ENCODE measurements at regions not wholly inside any gene's neighbourhood (a gene's known extent, or its start where the extent isn't known, plus 50 kb on each side); places are given as distances from the start of the nearest gene placed in this dataset.
"Not testable (repeated sequence)": the region's sequence is repeated elsewhere in the genome, so short reads cannot be mapped to it uniquely, and the experiment has no call there.

DNA sequence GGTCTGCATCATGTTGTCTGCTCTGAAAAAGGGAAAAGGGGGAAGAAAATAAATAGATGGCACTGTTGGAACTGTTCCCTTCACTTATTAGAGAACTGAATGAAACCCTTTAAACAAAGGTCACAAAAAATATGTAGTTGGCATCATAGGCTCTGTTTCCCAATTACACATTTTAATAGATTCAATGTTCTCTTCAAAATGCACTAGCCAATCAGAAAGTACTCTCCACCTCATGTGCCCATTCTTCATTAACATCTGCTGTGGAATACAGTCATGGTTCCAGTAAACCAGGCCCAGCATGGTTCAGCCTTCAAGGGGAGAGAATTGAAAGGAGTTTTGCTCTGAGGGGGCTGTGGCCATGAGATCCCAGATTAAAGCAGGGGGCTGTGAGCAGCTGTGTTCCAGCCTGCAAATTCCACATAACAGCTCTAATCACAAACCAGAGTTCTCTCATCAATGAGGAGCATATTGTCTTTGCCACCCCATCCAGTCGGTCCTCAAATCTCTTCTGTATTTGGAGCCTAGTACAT, 165.9 kb upstream of the CREB1 start:
- DNase-seq (ENCODE audit: low read depth): no peak

DNA sequence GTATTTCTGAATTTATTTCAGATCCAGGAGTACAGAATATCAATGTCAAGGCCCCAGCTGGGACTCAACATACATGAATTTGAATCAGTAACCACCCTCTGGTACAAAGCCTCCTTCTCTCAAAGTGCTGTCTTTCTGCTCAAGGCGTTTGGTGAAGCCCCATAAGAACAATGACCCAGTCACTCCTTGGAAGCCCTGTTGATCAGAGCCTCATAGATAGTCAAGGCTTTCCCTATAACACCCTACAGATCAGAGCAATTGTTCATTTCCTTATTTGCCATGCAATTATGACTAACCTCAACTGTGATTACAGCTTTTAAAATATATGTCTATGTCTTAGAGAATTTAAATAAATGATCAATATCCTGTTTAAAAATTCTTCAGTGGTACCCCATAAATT, 159.1 kb upstream of the CREB1 start:
- DNase-seq (ENCODE audit: low read depth): no peak

DNA sequence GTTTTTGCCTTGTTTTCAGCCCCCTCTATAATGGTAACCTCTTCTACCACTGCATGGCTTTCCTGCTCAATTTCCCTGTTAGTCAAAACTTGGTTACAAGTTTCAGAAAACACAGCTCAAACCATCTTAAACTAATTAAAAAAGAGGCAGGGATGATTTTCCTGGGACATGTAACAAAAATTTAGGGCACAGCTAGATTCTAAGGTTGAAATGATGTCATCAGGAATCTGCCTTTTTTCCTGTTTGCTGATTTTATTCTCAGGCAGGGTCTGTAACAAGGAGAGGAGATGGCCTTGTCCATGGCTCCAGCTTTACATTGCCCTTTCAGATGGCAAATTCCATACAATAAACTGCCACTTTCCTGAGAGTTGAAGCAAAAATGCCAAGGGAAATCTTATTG, 157.9 kb upstream of the CREB1 start:
- DNase-seq (ENCODE audit: low read depth): no peak

DNA sequence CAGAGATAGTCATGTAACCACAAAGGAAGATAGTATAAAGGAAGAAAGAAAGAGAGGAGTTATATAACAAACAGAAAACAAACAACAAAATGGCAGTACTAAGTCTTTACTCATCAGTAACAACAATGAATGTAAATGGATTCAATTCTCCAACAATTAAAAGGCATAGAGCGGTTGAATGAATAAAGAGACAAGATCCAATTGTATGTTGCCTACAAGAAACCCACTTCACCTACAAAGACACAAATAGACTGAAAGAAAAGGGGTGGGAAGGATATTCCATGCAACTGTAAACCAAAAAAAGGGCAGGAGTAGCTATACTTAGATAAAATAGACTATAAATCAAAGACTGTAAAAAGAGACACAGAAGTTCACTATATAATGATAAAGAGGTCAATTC, 157.3 kb upstream of the CREB1 start:
- DNase-seq (ENCODE audit: low read depth): no peak

DNA sequence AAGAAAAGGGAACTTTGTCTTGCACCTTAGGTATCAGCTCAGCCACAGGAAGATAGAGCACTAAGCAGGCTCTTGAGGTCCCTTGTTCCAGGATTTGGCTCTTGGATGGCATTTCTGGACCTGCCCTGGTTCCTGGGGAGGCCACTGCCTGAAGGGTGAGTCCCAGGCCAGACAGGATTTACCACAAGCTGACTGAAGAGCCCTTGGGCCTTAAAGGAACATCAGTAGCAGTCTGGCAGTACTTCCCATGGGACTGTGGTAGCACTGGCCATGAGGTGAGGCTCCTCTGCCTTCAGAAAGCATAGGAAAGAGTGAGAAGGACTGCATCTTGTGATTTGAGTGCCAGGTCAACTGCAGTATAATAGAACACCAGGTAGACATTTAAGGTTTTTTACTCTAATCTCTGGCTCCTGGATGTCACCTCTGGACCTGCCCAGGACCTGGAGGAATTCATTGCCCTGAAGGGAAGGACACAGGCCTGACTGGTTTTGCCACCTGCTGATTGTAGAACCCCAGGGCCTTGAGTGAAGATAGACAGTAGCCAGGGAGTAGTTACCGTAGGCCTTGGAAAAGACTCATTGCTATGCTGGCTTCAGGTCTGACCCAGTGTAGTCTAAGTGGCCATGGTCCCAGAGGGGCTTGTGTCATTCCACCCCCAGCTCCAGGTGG, 154.4 kb upstream of the CREB1 start:
- DNase-seq (ENCODE audit: low read depth): no peak

DNA sequence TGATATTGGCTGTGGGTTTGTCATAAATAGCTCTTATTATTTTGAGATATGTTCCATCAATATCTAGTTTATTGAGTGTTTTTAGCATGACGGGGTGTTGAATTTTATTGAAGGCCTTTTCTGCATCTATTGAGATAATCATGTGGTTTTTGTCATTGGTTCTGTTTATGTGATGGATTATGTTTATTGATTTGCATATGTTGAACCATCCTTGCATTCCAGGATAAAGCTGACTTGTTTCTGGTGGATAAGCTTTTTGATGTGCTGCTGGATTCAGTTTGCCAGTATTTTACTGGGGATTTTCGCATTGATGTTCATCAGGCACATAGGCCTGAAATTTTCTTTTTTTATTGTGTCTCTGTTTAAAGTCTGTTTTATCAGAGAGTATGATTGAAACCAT, 151.1 kb upstream of the CREB1 start:
- DNase-seq (ENCODE audit: low read depth): not testable (repeated sequence)

DNA sequence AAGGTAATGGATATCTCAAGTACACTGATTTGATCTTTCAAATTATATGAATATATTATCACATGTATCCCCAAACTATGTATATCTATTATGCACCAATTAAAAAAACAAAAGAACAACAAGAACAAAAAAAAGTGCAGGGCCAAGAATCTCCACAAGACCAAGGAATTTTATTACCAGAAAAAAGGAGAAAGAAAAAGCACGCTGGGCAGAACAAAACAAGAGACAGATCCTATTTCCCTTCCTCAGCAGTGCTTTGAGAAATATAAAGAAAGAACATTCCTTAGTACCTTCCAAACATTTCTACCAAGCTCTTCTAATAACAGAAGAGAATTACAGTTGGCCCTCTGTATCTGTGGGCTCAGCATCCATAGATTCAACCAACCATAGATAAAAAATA, 144.7 kb upstream of the CREB1 start:
- DNase-seq (ENCODE audit: low read depth): no peak

DNA sequence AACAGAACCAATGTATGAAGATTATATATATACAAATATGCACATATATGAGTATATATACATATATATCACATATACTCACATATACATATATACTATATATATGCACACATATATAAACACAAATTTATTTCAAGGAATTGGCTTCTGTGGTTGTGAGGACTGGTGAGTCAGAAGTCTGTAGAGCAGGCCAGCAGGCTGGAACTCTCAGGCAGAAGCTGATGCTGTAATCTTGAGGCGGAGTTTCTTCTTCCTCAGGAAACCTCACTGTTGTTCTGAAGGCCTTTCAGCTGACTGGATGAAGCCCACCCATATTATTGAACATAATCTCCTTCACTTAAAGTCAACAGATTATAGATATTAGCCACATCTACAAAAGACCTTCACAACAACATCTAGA, 143.9 kb upstream of the CREB1 start:
- DNase-seq (ENCODE audit: low read depth): no peak

DNA sequence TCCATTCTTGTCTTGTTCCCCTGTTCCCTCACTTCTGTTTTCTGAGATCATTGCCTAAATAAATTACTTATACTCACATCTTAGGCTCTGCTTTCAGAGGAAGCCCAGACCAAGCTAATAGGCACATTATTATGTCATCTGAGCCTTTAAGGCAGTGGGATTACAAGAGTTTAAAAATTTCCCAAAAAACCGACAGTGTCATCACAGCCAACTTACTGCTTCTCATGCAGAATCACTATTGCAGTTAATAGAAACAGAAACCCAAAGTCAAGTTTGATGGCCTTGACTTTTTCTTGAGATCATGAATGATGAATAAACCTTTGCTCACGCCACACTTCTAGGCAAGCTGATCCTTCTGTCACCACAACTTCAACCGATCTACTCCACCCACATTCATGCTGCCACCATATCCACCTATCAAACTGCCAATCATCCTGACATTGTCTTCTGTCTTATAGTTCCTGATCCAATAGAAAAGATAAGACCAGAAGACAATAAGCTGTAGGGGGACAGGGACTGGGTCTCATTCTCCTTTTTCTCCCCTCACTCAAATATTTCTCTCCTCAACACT, 142.7 kb upstream of the CREB1 start:
- DNase-seq (ENCODE audit: low read depth): no peak

DNA sequence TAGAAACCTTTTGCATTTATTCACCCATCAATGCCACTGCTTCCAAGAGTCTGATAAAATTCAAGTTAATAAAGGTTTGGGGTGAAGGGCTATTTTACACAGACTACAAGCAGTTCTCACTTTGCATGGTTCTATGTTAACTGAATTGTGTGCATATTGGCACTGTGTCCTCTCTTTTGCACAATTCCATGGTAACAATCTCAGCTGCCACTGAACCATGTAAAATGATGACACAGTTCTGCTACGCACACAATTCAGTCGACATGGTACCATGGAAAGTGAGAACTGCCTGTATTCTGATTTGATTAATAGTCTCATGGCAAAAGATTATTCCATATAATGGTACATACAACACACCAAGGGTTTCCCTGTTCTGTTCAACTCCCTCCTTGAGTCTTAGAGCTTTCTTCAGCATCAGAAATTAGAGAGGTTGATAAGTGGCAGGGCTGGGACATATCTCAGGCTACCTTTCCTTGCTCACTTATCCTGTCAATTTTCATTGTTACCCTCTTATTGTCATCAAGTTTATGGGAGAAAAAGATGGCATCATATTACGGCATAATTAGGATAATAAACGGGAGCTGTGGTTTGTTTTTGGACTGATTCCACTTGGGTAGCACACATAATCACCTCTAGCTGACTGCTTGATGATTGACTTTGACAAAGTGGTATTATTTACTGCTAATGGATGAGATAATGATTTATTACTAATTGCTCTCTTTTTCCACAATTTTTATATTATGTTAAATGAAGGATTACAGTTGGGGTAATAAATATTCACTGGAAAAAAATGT, 139.3 kb upstream of the CREB1 start:
- no peak for DNase-seq (ENCODE audit: low read depth)

DNA sequence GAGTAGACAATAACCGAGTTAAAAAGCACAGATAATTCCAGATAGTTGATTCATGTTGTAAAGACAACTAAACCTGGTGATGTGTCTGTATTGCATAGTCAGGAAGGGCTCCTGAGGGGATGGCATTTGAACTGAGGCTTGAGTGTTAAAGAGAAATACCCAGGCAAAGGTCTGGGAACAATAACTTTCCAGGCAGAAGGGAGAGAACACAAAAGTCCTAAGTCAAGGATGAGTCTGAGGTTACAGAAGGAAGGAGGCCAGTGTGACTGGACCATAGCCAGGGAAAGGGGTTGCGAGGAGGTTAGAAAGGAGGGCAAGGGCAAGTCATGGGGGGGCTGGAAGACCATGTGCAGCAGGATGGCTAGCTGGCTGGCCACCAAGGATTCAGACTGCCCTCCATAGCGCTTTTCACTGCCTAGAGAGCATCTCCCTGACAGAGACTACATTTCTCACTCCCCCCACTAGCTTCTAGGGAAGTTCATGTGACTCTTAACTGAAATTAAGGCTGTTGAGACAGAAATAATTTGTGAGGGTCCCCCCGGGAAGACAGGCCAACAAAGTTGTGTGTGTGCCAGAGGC, 135.5 kb upstream of the CREB1 start:
- DNase-seq (ENCODE audit: low read depth): no peak

DNA sequence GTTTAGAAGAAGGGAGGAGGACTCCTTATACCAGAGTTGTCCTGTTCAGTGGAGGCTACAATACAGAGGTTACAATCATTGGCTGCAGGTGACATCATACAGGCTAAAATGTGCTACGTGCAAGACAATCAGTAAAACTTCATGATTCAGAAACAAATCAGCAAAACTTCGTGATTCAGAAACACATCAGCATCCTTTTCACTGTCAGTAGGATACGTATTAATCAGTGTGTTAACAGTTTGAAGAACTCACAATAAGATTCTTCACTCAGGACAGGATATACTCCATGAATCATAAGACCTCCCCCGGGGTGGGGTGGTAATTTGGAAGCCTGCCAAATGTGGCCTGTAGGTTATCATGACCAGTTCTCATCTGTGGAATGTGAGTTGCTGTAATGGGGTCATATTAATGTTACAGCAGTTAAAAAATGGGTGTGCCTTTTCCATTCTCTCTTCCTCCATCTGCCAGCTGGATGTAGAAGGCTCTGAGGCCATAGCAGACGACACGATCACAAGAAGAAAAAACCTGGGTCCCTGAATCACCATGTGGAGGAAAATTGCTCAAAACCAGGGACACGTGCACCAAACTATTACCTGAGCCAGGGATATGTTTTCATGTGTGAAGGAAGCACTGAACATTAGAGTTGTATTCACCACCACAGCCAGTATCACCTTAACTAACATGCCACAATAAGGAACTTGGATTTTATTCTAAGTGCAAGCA, 134.8 kb upstream of the CREB1 start:
- no peak for DNase-seq (ENCODE audit: low read depth)

DNA sequence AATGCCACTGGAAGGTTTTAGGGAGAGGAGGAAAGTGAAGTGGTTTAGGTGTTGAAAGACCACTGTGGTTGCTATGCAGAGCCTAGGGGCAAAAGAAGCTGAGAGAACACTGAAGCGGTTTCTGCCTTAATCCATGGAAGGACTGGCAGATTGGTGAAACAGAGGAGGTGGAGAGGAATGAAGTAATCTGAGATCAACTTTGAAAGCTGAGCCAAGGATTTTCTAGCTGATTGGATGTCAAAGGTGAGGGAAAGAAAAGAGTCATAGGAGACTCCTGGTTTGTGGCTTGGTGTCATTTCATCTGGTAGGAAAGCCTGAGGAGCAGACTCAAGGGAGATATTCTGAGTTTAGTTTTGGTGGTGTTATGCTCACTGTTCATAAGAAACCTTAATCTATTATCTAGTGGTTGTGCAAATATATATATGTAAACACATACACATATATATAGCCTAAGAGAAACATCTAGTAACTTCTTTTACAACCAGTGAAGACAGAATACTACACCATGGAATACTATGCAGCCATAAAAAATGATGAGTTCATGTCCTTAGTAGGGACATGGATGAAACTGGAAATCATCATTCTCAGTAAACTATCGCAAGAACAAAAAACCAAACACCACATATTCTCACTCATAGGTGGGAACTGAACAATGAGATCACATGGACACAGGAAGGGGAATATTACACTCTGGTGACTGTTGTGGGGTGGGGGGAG, 134.1 kb upstream of the CREB1 start:
- DNase-seq (ENCODE audit: low read depth): no peak

DNA sequence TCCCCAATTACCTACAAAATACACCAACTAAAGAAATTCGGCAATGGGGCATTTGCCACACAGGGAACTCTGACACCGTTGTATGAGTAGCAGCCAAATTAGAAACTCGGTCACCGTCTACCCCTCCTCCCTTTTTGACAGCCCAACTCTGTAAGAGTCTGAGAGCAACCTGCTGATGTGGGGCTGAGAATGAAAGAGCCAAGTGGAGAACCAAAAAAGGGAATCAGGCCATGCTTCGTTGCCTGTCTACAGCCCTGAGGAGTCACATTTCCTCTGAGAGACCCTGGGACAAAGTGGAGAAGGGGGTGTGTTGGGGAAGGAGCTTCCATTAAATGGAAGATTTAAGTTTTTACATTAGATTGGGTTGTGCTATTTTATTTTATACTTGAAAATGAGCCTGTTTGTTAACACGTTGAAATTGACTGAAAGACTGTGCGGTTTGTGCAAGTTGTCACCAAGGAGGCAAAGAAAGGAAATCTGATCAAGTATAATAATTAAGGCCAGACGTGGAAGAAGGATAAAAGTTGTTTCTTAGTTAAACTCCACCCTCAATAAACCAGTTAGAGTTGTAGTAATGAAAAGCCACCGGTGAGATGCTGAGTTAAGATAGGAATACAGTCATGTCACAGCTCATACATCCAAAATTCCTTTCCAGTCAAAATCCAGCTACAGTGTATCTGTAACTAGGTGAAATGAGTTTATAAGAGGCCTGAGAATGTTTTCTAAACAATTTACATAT, 131.7 kb upstream of the CREB1 start:
- DNase-seq (ENCODE audit: low read depth): no peak

DNA sequence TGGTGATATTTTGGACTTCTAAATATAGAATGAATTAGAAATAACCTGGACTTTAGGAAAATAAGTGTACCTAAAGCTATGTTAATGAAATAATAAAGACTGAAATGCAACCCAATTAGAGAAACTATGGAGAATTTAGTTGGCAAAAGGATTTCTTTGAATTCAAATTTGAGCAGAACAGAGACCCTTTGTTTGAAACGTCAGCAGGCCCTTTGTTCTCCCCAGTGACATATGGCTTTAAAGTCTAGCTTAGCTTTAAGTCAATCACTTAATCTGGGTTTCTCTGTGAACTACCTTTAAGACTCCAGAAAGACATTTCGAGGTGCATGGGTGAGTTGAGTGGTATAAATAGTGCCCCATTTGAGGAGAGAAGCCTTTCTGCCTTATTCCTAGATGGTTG, 130.5 kb upstream of the CREB1 start:
- DNase-seq (ENCODE audit: low read depth): no peak

DNA sequence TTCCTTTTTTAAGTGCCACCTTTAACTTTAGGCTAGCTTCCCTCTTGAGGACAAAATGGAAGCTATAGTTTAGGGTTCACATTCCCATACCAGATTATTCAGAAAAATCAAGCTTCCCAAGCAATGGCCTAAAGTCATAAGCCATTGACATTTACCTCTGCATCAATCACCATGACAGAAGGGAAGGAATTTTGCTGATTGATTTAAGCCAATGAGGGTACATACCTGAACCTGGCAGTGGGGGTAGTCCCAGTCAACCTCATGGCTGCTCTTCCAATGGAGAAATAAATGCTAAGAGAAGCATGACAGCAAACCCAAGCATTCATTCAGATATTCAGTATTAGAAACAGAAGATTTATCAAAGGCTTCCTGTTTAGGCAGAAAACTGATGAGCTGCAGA, 128.4 kb upstream of the CREB1 start:
- DNase-seq (ENCODE audit: low read depth): no peak

DNA sequence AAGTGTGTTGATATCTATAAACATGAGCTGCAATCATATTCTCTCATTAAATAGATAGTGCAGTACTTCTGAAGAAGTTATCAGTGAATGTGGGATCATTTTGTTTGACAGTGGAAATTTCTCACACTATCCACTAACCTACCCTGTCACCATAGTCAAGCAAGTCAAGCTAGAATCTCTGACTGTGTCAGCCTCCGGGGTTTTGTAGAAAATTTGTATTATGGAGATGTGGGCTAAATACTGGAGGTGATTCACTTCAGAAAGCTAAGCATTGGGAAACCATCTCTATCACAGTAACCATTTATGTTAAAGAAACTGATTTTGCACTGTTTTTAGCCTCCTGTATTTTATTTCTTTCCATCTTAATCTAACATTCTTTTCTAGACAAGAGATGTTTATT, 126.6 kb upstream of the CREB1 start:
- DNase-seq (ENCODE audit: low read depth): no peak

DNA sequence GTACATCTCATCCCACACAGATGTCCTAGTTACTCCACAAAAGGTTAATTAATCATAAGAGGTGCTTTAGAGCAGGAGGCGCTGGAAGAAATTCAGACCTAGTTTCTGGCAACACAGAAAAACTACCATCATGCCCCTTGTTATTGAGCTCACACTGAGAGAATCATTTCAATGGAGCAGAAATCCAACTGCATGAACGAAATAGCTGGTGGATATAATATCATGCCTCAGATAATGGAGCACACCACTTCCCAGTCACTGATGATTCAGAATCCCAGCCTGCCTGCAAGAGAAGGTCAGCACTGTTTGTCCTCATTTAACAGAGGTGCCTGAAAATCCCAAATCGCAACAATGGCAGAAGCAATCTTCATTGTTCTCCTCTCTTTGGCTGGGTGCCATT, 125.8 kb upstream of the CREB1 start:
- DNase-seq (ENCODE audit: low read depth): no peak

DNA sequence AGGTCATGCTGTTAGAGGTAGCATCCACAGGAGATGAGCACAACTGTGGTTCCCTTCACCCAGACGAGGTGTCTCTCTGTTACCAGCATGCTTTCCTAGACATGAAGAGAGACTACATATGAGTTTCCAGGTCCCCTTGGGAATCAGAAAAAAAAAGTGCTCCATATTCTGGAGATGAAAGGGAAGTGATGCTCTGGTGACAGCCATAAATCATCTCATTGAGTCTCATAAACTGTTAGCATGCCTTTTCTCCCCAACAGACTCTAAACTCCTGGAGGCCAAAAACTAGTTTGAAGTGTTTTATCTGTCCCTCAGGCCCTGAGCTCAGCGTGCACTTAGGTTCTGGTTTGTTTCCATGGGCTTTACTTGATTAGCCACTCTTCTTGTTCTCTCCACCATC, 124.6 kb upstream of the CREB1 start:
- no peak for DNase-seq (ENCODE audit: low read depth)

DNA sequence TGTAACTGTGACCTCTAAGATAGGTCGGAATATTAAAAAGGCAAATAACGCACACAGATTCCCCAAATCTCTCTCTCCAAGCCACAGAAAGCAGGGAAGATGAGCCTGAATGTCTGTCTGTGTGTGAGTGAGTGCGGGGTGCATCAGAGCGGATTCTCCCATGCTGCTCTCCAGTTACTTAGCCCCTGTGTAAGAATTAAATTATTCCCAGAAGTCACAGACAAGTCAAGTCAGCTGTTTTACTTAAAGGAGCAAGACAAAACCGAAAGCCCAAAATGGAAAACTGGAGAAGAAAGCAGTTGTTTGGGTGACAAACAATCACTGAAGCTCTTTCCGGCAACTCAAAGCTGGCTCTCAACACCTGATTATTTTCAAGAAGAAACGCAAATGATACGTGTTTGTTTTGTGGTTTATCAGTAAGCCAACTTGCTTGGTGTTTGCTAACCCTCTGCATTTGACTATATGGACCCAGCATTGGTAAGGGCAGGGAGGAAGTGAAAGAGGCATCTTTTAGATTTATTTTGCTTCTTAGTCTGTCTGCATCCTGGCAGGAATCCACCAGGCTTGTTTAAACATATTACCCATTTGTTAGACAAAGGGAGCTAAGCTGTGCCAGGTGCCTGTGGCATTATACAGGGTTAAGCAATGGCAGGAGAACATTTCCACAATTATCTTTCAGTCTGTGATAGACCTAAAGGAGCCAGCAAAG, 121.5 kb upstream of the CREB1 start:
- DNase-seq (ENCODE audit: low read depth): no peak

All from activated T-cell treated with anti-CD3 and anti-CD28 coated beads for 1 hour (primary cell).